SJSA1 (cell line): ENCODE measurements at regions not wholly inside any gene's neighbourhood (a gene's known extent, or its start where the extent isn't known, plus 50 kb on each side); places are given as distances from the start of the nearest gene placed in this dataset.

Experiments used
- DNase-seq, 2 experiments: peaks; one replicate each; pipeline ENCODE4 v3.0.0-alpha.2; 2015 to 2020; ENCODE audit warnings: low spot score in 2 of 2, low read depth in 1 of 2
- H3K27ac ChIP-seq: fragments of 250-450 bp; sonication (Bioruptor Pico); 2 replicates; pipeline ENCODE4 v1.5.1; 2020; ENCODE audit warnings: mild to moderate bottlenecking, moderate library complexity
- H3K27me3 ChIP-seq: fragments of 250-450 bp; sonication (Bioruptor Pico); replicated peaks from 2 replicates; pipeline ENCODE4 v1.5.1; 2020; ENCODE audit warnings: mild to moderate bottlenecking, moderate library complexity
- H3K36me3 ChIP-seq: fragments of 250-450 bp; sonication (Bioruptor Pico); 2 replicates; pipeline ENCODE4 v1.5.1; 2020; ENCODE audit warnings: mild to moderate bottlenecking
- H3K4me1 ChIP-seq: fragments of 250-450 bp; sonication (Bioruptor Pico); replicated peaks from 2 replicates; pipeline ENCODE4 v1.6.1; 2021; ENCODE audit warnings: mild to moderate bottlenecking
- H3K4me3 ChIP-seq: fragments of 250-450 bp; sonication (Bioruptor Pico); 2 replicates; pipeline ENCODE4 v1.5.1; 2020; ENCODE audit warnings: mild to moderate bottlenecking
- H3K9me3 ChIP-seq: fragments of 250-450 bp; sonication (Bioruptor Pico); replicated peaks from 2 replicates; pipeline ENCODE4 v1.5.1; 2020; ENCODE audit warnings: mild to moderate bottlenecking

DNA sequence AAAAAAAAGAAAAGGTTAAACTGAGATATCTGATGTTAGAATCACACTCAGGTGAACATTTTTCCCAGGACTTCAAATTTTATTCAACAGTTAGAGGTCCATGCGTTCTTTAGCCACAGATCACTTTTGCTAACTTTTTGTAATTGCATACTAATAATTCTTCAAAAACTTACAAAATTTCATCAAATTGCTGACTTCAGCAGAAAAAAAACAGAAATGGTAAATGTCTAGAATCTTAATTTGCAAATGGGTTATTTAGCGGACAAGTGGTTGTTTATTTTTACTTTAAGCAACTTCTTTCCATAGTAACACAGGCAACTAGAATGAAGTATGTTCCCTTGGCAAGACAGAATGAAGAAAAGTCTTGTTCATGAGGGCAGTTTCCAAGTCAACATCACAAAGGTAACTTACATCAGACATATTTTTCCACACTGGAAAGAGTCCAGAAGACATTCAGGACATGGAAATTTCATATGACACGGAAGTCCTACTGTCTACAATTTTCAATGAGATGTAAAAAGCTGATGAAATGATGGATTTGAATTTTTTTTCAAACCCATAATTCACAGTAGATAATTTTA lies 62.5 kb upstream of the SOX5 start:
- H3K4me1 ChIP-seq: no peaks in the 10 kb centered on the region
- H3K27ac ChIP-seq: no peak overlapping the region
- no peak overlapping the region for H3K4me3 ChIP-seq
- no peak for DNase-seq
- no peaks in the 10 kb centered on the region for H3K36me3 ChIP-seq
- H3K9me3 ChIP-seq: no peaks in the 10 kb centered on the region
- no peaks in the 10 kb centered on the region for H3K27me3 ChIP-seq

GRCh38 chr12:24008166-24008565 lies 58.7 kb upstream of the SOX5 start:
- no peaks in the 10 kb centered on the region for H3K4me1 ChIP-seq
- no peaks in the 10 kb centered on the region for H3K9me3 ChIP-seq
- no peak overlapping the region for H3K4me3 ChIP-seq
- no peak for DNase-seq
- H3K27ac ChIP-seq: no peak overlapping the region
- no peaks in the 10 kb centered on the region for H3K36me3 ChIP-seq
- H3K27me3 ChIP-seq: no peaks in the 10 kb centered on the region
